GM12878 (cell line): ENCODE measurements at regions not wholly inside any gene's neighbourhood (a gene's known extent, or its start where the extent isn't known, plus 50 kb on each side); places are given as distances from the start of the nearest gene placed in this dataset.
"Not testable (repeated sequence)": the region's sequence is repeated elsewhere in the genome, so short reads cannot be mapped to it uniquely, and the experiment has no call there.

Experiments used
- ATAC-seq: fragments of 200-7000 bp; cut with Tn5 transposase; 3 replicates; pipeline ENCODE4 v1.9.1; 2020; ENCODE audit warnings: mild to moderate bottlenecking, moderate library complexity
- BruUV-seq: library from RNA; stranded (reverse); fragments of 400-500 nt; replicated peaks from 2 replicates; lab custom pipeline; 2021; lab: Mats Ljungman, UMichigan
- CTCF ChIA-PET: fragments of 300-600 bp; sonication (Branson Sonifier 250); formaldehyde crosslinking; extraction: SDS; loops from one replicate; lab custom pipeline; 2021; ENCODE audit warnings: inconsistent platforms; lab: Yijun Ruan, JAX
- POLR2A ChIA-PET: fragments of 350-600 bp; formaldehyde crosslinking; extraction: SDS; loops from one replicate; lab custom pipeline; 2021; ENCODE audit warnings: inconsistent platforms; lab: Charles Lee
- RAD21 ChIA-PET: fragments of 300-600 bp; sonication (Branson Sonifier 250); formaldehyde crosslinking; loops from one replicate; lab custom pipeline; 2023; ENCODE audit warnings: antibody characterized with exemption; ENCODE audit not compliant: unreplicated experiment; lab: Charles Lee
- SMC1A ChIA-PET: fragments of 300-600 bp; sonication (Branson Sonifier 250); formaldehyde crosslinking; loops from one replicate; lab custom pipeline; 2023; ENCODE audit not compliant: unreplicated experiment, uncharacterized antibody; lab: Charles Lee
- DNase-seq: peaks from one replicate; pipeline ENCODE4 v3.0.0-alpha.2; 2011; ENCODE audit warnings: low read depth, low spot score
- FAIRE-seq: peaks from 3 replicates; lab custom pipeline; 2011; peaks lifted over from hg19 to GRCh38; lab: Jason Lieb, UNC
- H2AFZ ChIP-seq: 2 replicates; pipeline ENCODE4 v1.6.0; 2011; ENCODE audit warnings: low read depth, low read length, control low read depth; ENCODE audit not compliant: control insufficient read depth
- H3K27ac ChIP-seq: 2 replicates; pipeline ENCODE4 v1.5.1; 2011; ENCODE audit warnings: control low read depth; ENCODE audit not compliant: control insufficient read depth, insufficient read depth
- H3K27me3 ChIP-seq, 2 experiments: replicated peaks in 1 of 2; 2 replicates each; pipeline versions ENCODE4 v1.6.0 to v1.6.1; 2011; ENCODE audit warnings: low read length in 1 of 2; ENCODE audit not compliant: control insufficient read depth in 2 of 2, insufficient read depth in 2 of 2
- H3K36me3 ChIP-seq, 2 experiments: 2 replicates each; pipeline ENCODE4 v1.5.1; 2011; ENCODE audit warnings: low read length in 1 of 2; ENCODE audit not compliant: control insufficient read depth in 2 of 2, insufficient read depth in 2 of 2
- H3K4me1 ChIP-seq: 2 replicates; pipeline ENCODE4 v1.6.1; 2011; ENCODE audit warnings: mild to moderate bottlenecking, low read length, moderate library complexity, mixed read lengths; ENCODE audit not compliant: control insufficient read depth, insufficient read depth
- H3K4me2 ChIP-seq: 2 replicates; pipeline ENCODE4 v1.6.0; 2011; ENCODE audit warnings: control low read depth; ENCODE audit not compliant: control insufficient read depth, insufficient read depth
- H3K4me3 ChIP-seq: fragments of 200-600 bp; sonication (generic); 2 replicates; pipeline ENCODE4 v1.5.1; 2016
- H3K79me2 ChIP-seq: 2 replicates; pipeline ENCODE4 v1.6.0; 2011; ENCODE audit warnings: low read length; ENCODE audit not compliant: control insufficient read depth, insufficient read depth
- H3K9ac ChIP-seq: 2 replicates; pipeline ENCODE4 v1.8.0; 2011; ENCODE audit warnings: low read length, control low read depth, mixed read lengths; ENCODE audit not compliant: control insufficient read depth, insufficient read depth
- H3K9me3 ChIP-seq: replicated peaks from 3 replicates; pipeline ENCODE4 v1.5.1; 2011; ENCODE audit warnings: mild to moderate bottlenecking, low read length; ENCODE audit not compliant: control insufficient read depth, insufficient read depth
- H4K20me1 ChIP-seq: 2 replicates; pipeline ENCODE4 v1.6.0; 2011; ENCODE audit not compliant: control insufficient read depth, insufficient read depth
- ASH2L ChIP-seq: fragments of 300-600, 200-600 bp; sonication (generic); IDR thresholded peaks from 2 replicates; pipeline ENCODE4 v1.6.1; 2017; ENCODE audit warnings: low read depth, mild to moderate bottlenecking, borderline replicate concordance
- POLR2AphosphoS5 ChIP-seq: IDR thresholded peaks from 2 replicates; pipeline ENCODE4 v1.6.1; 2011; ENCODE audit warnings: mild to moderate bottlenecking, low read length, inconsistent platforms
- SUPT20H ChIP-seq: IDR thresholded peaks from 2 replicates; pipeline ENCODE4 v1.6.1; 2011; ENCODE audit warnings: low read depth, mild to moderate bottlenecking, low read length, moderate library complexity, borderline replicate concordance; ENCODE audit not compliant: control insufficient read depth
- YY1 ChIP-seq: IDR thresholded peaks from 2 replicates; pipeline ENCODE4 v1.6.1; 2011; ENCODE audit warnings: low read depth, mild to moderate bottlenecking, low read length
- WGBS: methylation state at CpG from one replicate; pipeline ENCODE4 v1.1.6; 2016; ENCODE audit warnings: low lambda C conversion rate; ENCODE audit not compliant: insufficient replicate concordance, insufficient coverage; ENCODE audit errors: missing lambda C conversion rate; 5-methylcytosine and 5-hydroxymethylcytosine counted together
- in situ Hi-C: fragments of 300-500 bp; cut with MboI; formaldehyde crosslinking; loops from 9 replicates; pipeline ENCODE4 v1.14.3; 2018; ENCODE audit warnings: mixed read lengths
- intact Hi-C: fragments of 100-400 bp; cut with micrococcal nuclease; formaldehyde crosslinking; loops from one replicate; pipeline ENCODE4 v1.14.2; 2022; ENCODE audit not compliant: unreplicated experiment

GRCh38 chr2:107535905-107536689 lies 290.6 kb upstream of the RGPD4 start:
- intact Hi-C loops, in situ Hi-C loops, H4K20me1 ChIP-seq, SMC1A ChIA-PET, H3K9me3 ChIP-seq, H3K27me3 ChIP-seq, H3K36me3 ChIP-seq, ATAC-seq, CTCF ChIA-PET, POLR2A ChIA-PET, H3K79me2 ChIP-seq, FAIRE-seq, DNase-seq, H3K27ac ChIP-seq, H3K9ac ChIP-seq, H3K4me3 ChIP-seq, BruUV-seq, RAD21 ChIA-PET, H3K4me2 ChIP-seq, H3K4me1 ChIP-seq, H2AFZ ChIP-seq: not testable (repeated sequence)
- 48% methylated on average over 26 of the region's 28 CpGs for WGBS

GRCh38 chr2:107542314-107542740 lies 284.4 kb upstream of the RGPD4 start:
- Histone ChIP-seq H3K4me1 (no peaks in the 10 kb centered on the region), H3K27ac (no peak overlapping the region), H3K4me2 (no peak overlapping the region), H3K36me3 (no peaks in the 10 kb centered on the region), H2AFZ (no peak overlapping the region), H4K20me1 (no peaks in the 10 kb centered on the region), H3K4me3 (no peak overlapping the region), H3K27me3 (no peaks in the 10 kb centered on the region), H3K9ac (no peak overlapping the region), H3K79me2 (no peaks in the 10 kb centered on the region), H3K9me3 (no peaks in the 10 kb centered on the region)
- ChIA-PET RAD21 (no interaction called here), POLR2A (no interaction called here), SMC1A (interaction anchor here (0.5 kb wide), 1 partner anchor 120 kb away, joined by 3 read pairs; no protein-coding TSS in a partner anchor), CTCF (no interaction called here)
- no peak for DNase-seq
- BruUV-seq: no TSS peak
- intact Hi-C loops (no loop called here), in situ Hi-C loops (no loop called here)
- TF ChIP-seq YY1 (no peak), ASH2L (no peak), SUPT20H (no peak), POLR2AphosphoS5 (no peak)
- no peak for ATAC-seq
- WGBS: 42% methylated on average over 5 of the region's 5 CpGs
- FAIRE-seq: no peak
